ENCODE measurements at regions not wholly inside any gene's neighbourhood (a gene's known extent, or its start where the extent isn't known, plus 50 kb on each side); places are given as distances from the start of the nearest gene placed in this dataset.

GRCh38 chr6:158903801-158904200 is 84.6 kb upstream of the EZR start (continued):
- no peak for TF ChIP-seq RCOR1 (IDR thresholded peaks at IDR 0.05; ENCODE audit: low read length)

GRCh38 chr6:158900663-158901312 is 81.6 kb upstream of the EZR start:
- Histone ChIP-seq H3K9me3 (peaks cover 16% of the 10 kb centered on the region), H3K36me3 (replicated peaks in 1 of 2; ENCODE audit: control insufficient read depth in 1 of 2, insufficient read depth in 2 of 2, low read length in 1 of 2) (no peaks in the 10 kb centered on the region), H3K9me2 (no peaks in the 10 kb centered on the region), H3K4me2 (no peak overlapping the region), H3F3A (replicated peaks; ENCODE audit: insufficient read depth) (no peaks in the 10 kb centered on the region), H3K9ac (no peak overlapping the region), H3K4me3 (ENCODE audit: low read depth in 2 of 2, low read length in 1 of 2) (no peak overlapping the region), H3K79me2 (ENCODE audit: insufficient read depth) (no peaks in the 10 kb centered on the region), H4K20me1 (ENCODE audit: insufficient read depth) (no peaks in the 10 kb centered on the region), H3K27me3 (ENCODE audit: insufficient read depth) (no peaks in the 10 kb centered on the region), H3K4me1 (ENCODE audit: control insufficient read depth in 1 of 2, insufficient read depth in 2 of 2, low read depth in 1 of 2, low read length in 1 of 2) (no peaks in the 10 kb centered on the region), H3K27ac (ENCODE audit: low read depth in 2 of 2, low read length in 1 of 2) (no peak overlapping the region), H2AFZ (ENCODE audit: low read depth) (no peak overlapping the region)
- TF ChIP-seq MAX (IDR thresholded peaks at IDR 0.05; ENCODE audit: low read depth) = no peak
- TF ChIP-seq POLR2AphosphoS5 (IDR thresholded peaks at IDR 0.05; ENCODE audit: low read depth, low read length) = no peak
- no peak for TF ChIP-seq RAD21 (IDR thresholded peaks at IDR 0.05; ENCODE audit: low read length)
- TF ChIP-seq, protein P1, sequence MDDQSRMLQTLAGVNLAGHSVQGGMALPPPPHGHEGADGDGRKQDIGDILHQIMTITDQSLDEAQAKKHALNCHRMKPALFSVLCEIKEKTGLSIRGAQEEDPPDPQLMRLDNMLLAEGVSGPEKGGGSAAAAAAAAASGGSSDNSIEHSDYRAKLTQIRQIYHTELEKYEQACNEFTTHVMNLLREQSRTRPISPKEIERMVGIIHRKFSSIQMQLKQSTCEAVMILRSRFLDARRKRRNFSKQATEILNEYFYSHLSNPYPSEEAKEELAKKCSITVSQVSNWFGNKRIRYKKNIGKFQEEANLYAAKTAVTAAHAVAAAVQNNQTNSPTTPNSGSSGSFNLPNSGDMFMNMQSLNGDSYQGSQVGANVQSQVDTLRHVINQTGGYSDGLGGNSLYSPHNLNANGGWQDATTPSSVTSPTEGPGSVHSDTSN (IDR thresholded peaks at IDR 0.05) = no peak
- TF ChIP-seq, protein P2, sequence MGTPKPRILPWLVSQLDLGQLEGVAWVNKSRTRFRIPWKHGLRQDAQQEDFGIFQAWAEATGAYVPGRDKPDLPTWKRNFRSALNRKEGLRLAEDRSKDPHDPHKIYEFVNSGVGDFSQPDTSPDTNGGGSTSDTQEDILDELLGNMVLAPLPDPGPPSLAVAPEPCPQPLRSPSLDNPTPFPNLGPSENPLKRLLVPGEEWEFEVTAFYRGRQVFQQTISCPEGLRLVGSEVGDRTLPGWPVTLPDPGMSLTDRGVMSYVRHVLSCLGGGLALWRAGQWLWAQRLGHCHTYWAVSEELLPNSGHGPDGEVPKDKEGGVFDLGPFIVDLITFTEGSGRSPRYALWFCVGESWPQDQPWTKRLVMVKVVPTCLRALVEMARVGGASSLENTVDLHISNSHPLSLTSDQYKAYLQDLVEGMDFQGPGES (IDR thresholded peaks at IDR 0.05; ENCODE audit: low read depth, low read length) = no peak
- TF ChIP-seq JUND (IDR thresholded peaks at IDR 0.05) = no peak
- TF ChIP-seq RFX5 (IDR thresholded peaks at IDR 0.05; ENCODE audit: low read length) = no peak
- TF ChIP-seq TEAD4 (IDR thresholded peaks at IDR 0.05; ENCODE audit: borderline replicate concordance, insufficient read depth) = no peak
- no peak for TF ChIP-seq GATA2 (CRISPR knock-in tag; IDR thresholded peaks at IDR 0.05)
- no peak for TF ChIP-seq CTCF (IDR thresholded peaks at IDR 0.05)
- no peak for TF ChIP-seq SIN3A (IDR thresholded peaks at IDR 0.05; ENCODE audit: borderline replicate concordance, low read depth, low read length)
- no peak for TF ChIP-seq MXI1 (IDR thresholded peaks at IDR 0.05; ENCODE audit: low read depth, low read length)
- TF ChIP-seq TAF1 (IDR thresholded peaks at IDR 0.05; ENCODE audit: borderline replicate concordance, low read depth, low read length) = no peak
- 69% methylated on average over 4 of the region's 4 CpGs for WGBS (ENCODE audit: low lambda C conversion rate)
- no peak for DNase-seq
- ChIA-PET POLR2A (no interaction called here), CTCF (no interaction called here)
